ENCODE measurements at regions not wholly inside any gene's neighbourhood (a gene's known extent, or its start where the extent isn't known, plus 50 kb on each side); places are given as distances from the start of the nearest gene placed in this dataset.

GRCh38 chr3:84008623-84009022 is 950.2 kb upstream of the CADM2 start:
- TF ChIP-seq CTCF (IDR thresholded peaks at IDR 0.05; ENCODE audit: poor library complexity, severe bottlenecking) (no peak), REST (IDR thresholded peaks at IDR 0.05; ENCODE audit: borderline replicate concordance) (no peak), EP300 (conservative IDR thresholded peaks at IDR 0.05; ENCODE audit: poor library complexity, severe bottlenecking) (no peak), RAD21 (conservative IDR thresholded peaks at IDR 0.05) (no peak), TAF1 (IDR thresholded peaks at IDR 0.05; ENCODE audit: low read depth) (no peak), EZH2 (IDR thresholded peaks at IDR 0.05; ENCODE audit: borderline replicate concordance, insufficient read depth, low read length, poor library complexity, severe bottlenecking) (no peak)
